ENCODE measurements at regions not wholly inside any gene's neighbourhood (a gene's known extent, or its start where the extent isn't known, plus 50 kb on each side); places are given as distances from the start of the nearest gene placed in this dataset.
A peak's percentile ranks its signal among the peaks of the same experiment; 100 is the strongest.

DNA sequence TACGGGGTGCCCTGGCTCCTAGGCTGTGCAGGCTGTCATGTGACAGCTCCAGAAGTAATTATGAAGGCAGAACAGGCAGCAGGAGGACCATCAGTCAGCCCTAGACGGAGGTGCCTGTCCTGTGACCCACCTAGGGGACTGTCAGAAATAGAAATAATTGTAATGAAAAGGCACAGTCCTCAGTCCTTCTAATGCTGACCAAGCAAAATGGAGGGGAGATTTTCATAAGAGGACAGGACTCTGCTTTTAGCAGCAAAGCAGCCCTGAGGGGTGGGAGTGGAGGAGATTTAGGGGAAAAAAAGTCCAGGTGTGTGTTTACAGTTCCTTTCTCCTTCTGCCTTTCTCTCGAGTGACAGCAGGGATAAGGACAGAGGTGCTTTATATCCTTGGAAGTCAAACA, 108.3 kb upstream of the KIRREL3 start:
- H3K36me3 ChIP-seq (replicated peaks in 1 of 2; ENCODE audit: insufficient read depth in 1 of 2, low read depth in 2 of 2) = no peaks in the 10 kb centered on the region

GRCh38 chr11:127106938-127107337, 106.4 kb upstream of the KIRREL3 start:
- 42 to 57% methylated on average over 2 of the region's 2 CpGs for WGBS, 2 donors
- Histone ChIP-seq H3K4me1 (peaks cover 27% of the 10 kb centered on the region), H3K27me3 (no peaks in the 10 kb centered on the region), H3K27ac (peak overlapping the region in 3 of 4 donors; percentile 28 to 80 (median 61)), H3K9me3 (no peaks in the 10 kb centered on the region), H3K36me3 (replicated peaks in 1 of 2; ENCODE audit: insufficient read depth in 1 of 2, low read depth in 2 of 2) (no peaks in the 10 kb centered on the region), H3K4me3 (no peak overlapping the region)
- ATAC-seq (no peak), DNase-seq (peak in 2 of 4 donors; percentile 12 to 18)
- intact Hi-C loops (cut with DNase I) = no loop called here
- TF ChIP-seq POLR2A (IDR thresholded peaks at IDR 0.05) (no peak), CTCF (IDR thresholded peaks at IDR 0.05) (no peak)

More for the DNA sequence above, 108.3 kb upstream of the KIRREL3 start:
- TF ChIP-seq POLR2A (IDR thresholded peaks at IDR 0.05) (no peak), CTCF (IDR thresholded peaks at IDR 0.05) (no peak)
- H3K27me3 ChIP-seq = no peaks in the 10 kb centered on the region
- no peaks in the 10 kb centered on the region for H3K9me3 ChIP-seq
- intact Hi-C loops (cut with DNase I) = no loop called here
- H3K27ac ChIP-seq = no peak overlapping the region
- DNase-seq (no peak), ATAC-seq (no peak)
- peaks cover 18% of the 10 kb centered on the region for H3K4me1 ChIP-seq
- no peak overlapping the region for H3K4me3 ChIP-seq
- 65 to 75% methylated on average over 3 of the region's 3 CpGs for WGBS, 2 donors

- Histone ChIP-seq H3K36me3 (replicated peaks in 1 of 2; ENCODE audit: insufficient read depth in 1 of 2, low read depth in 2 of 2) (no peaks in the 10 kb centered on the region), H3K4me3 (no peak overlapping the region), H3K4me1 (peaks cover 27% of the 10 kb centered on the region), H3K27me3 (no peaks in the 10 kb centered on the region), H3K9me3 (no peaks in the 10 kb centered on the region), H3K27ac (peak overlapping the region in 3 of 4 donors; percentile 28 to 80 (median 61))
- intact Hi-C loops (cut with DNase I) = no loop called here
- WGBS, 2 donors = 51 to 57% methylated on average over 13 to 15 of the region's 15 CpGs
- no peak for TF ChIP-seq CTCF (IDR thresholded peaks at IDR 0.05)
- ATAC-seq (peak; percentile 86), DNase-seq (peak; percentile 28 to 66 (median 44))
These were observed 105.3 kb upstream of the KIRREL3 start for GRCh38 chr11:127105593-127106541.

DNA sequence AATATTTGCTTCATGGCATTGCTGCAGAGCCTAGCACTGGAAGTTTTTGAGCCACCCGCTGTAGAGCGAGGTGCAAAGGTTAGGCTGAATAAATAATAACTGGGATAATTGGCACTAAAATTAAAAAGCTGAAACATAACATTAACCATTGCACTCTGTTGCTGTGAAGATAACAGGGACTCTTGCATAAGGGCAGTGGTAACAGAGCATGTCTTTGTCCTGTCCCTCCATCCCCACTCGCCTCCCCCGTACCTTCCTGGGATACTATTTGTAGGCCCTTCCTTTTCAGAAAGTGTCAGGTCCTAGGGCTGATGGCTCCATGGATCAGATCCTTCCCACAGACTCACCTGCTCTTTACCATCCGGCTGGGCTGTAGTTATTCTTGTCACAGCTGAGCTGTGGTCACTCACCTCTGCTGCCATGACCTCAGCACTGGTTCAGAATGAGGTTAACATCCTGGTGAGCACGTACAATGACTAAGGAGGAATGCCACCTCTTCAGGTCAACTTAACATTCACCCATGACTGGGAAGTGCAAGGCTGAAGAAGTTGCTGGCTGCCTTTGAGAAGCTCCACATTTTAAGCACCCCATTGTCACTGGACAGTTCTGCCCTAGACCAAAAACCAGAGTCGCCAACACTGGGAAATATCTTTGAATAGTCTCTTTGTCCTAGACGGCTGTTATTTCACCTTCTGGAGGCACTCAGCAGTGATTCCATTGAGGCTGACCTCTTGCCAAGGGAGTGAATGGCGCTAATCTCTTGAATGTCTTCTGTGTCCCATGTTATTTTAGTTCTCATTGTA, 103.2 kb upstream of the KIRREL3 start:
- ATAC-seq (peak; percentile 23), DNase-seq (peak in 1 of 4 donors; percentile 7)
- intact Hi-C loops (cut with DNase I) = no loop called here
- Histone ChIP-seq H3K9me3 (no peaks in the 10 kb centered on the region), H3K36me3 (replicated peaks in 1 of 2; ENCODE audit: insufficient read depth in 1 of 2, low read depth in 2 of 2) (no peaks in the 10 kb centered on the region), H3K4me1 (peaks cover 27% of the 10 kb centered on the region), H3K27me3 (no peaks in the 10 kb centered on the region), H3K4me3 (no peak overlapping the region), H3K27ac (peak overlapping the region in 2 of 4 donors; percentile 45 to 62)
- 51 to 62% methylated on average over 9 of the region's 9 CpGs for WGBS, 2 donors
- TF ChIP-seq CTCF (IDR thresholded peaks at IDR 0.05) = no peak
- no peak for TF ChIP-seq POLR2A (IDR thresholded peaks at IDR 0.05)

Data from body of pancreas (tissue), 4 donors.